CD4-positive, alpha-beta T cell treated with Interleukin-21 for 1 hour (primary cell): ENCODE measurements at regions not wholly inside any gene's neighbourhood (a gene's known extent, or its start where the extent isn't known, plus 50 kb on each side); places are given as distances from the start of the nearest gene placed in this dataset.
"Not testable (repeated sequence)": the region's sequence is repeated elsewhere in the genome, so short reads cannot be mapped to it uniquely, and the experiment has no call there.

Source experiments
- DNase-seq: peaks from one replicate; pipeline ENCODE4 v3.0.0-alpha.2; 2020

GRCh38 chr5:92760550-92760949 lies 820.5 kb downstream of the NR2F1-AS1 start:
- DNase-seq: no peak

GRCh38 chr5:92758552-92758951 lies 822.5 kb downstream of the NR2F1-AS1 start:
- no peak for DNase-seq

GRCh38 chr5:92749943-92750342 lies 831.1 kb downstream of the NR2F1-AS1 start:
- no peak for DNase-seq

GRCh38 chr5:92748072-92748676 lies 832.8 kb downstream of the NR2F1-AS1 start:
- DNase-seq: no peak

- DNase-seq: no peak
These were observed 839.1 kb downstream of the NR2F1-AS1 start for GRCh38 chr5:92741906-92742305.

GRCh38 chr5:92734211-92734940 lies 846.6 kb downstream of the NR2F1-AS1 start:
- DNase-seq: no peak

GRCh38 chr5:92730486-92730885 lies 850.5 kb downstream of the NR2F1-AS1 start:
- DNase-seq: no peak

- no peak for DNase-seq
These were observed 851.9 kb downstream of the NR2F1-AS1 start for GRCh38 chr5:92729088-92729487.

GRCh38 chr5:92715946-92716520 lies 865.0 kb downstream of the NR2F1-AS1 start:
- DNase-seq: no peak

- DNase-seq: no peak
These were observed 867.2 kb downstream of the NR2F1-AS1 start for GRCh38 chr5:92713826-92714225.

- DNase-seq: no peak
These were observed 867.7 kb downstream of the NR2F1-AS1 start for GRCh38 chr5:92713335-92713743.

GRCh38 chr5:92711956-92712355 lies 869.1 kb downstream of the NR2F1-AS1 start:
- no peak for DNase-seq

GRCh38 chr5:92704590-92704989 lies 876.4 kb downstream of the NR2F1-AS1 start:
- no peak for DNase-seq

- no peak for DNase-seq
These were observed 877.0 kb downstream of the NR2F1-AS1 start for GRCh38 chr5:92703976-92704375.

GRCh38 chr5:92695123-92696003 lies 885.7 kb downstream of the NR2F1-AS1 start:
- no peak for DNase-seq

GRCh38 chr5:92694067-92694466 lies 887.0 kb downstream of the NR2F1-AS1 start:
- DNase-seq: no peak

- DNase-seq: not testable (repeated sequence)
These were observed 889.1 kb downstream of the NR2F1-AS1 start for GRCh38 chr5:92691955-92692354.

GRCh38 chr5:92687821-92688722 lies 892.9 kb downstream of the NR2F1-AS1 start:
- no peak for DNase-seq

GRCh38 chr5:92678640-92679039 lies 902.4 kb downstream of the NR2F1-AS1 start:
- no peak for DNase-seq

- no peak for DNase-seq
These were observed 904.5 kb downstream of the NR2F1-AS1 start for GRCh38 chr5:92676215-92677165.

- no peak for DNase-seq
These were observed 906.7 kb downstream of the NR2F1-AS1 start for GRCh38 chr5:92674321-92674720.
